ENCODE measurements at regions not wholly inside any gene's neighbourhood (a gene's known extent, or its start where the extent isn't known, plus 50 kb on each side); places are given as distances from the start of the nearest gene placed in this dataset.
A peak's percentile ranks its signal among the peaks of the same experiment; 100 is the strongest.
"Not testable (repeated sequence)": the region's sequence is repeated elsewhere in the genome, so short reads cannot be mapped to it uniquely, and the experiment has no call there.

- peak; percentile 6 for DNase-seq
Measured at GRCh38 chrX:3815896-3816664, 102.6 kb upstream of the PRKX start.

- peak; percentile 1 for DNase-seq
Measured at GRCh38 chrX:3811331-3812311, 98.2 kb upstream of the PRKX start.

- no peak for DNase-seq
Measured at GRCh38 chrX:3807906-3808305, 94.5 kb upstream of the PRKX start.

GRCh38 chrX:3806630-3807029, 93.2 kb upstream of the PRKX start:
- no peak for DNase-seq

GRCh38 chrX:3803713-3804112, 90.3 kb upstream of the PRKX start:
- no peak for DNase-seq

- no peak for DNase-seq
Measured at GRCh38 chrX:3803305-3803704, 89.9 kb upstream of the PRKX start.

GRCh38 chrX:3795411-3795810, 82.0 kb upstream of the PRKX start:
- not testable (repeated sequence) for DNase-seq

- DNase-seq = no peak
Measured at GRCh38 chrX:3791449-3791848, 78.0 kb upstream of the PRKX start.

- DNase-seq = no peak
Measured at GRCh38 chrX:3788494-3789233, 75.2 kb upstream of the PRKX start.

GRCh38 chrX:3787856-3788255, 74.4 kb upstream of the PRKX start:
- no peak for DNase-seq

GRCh38 chrX:3785822-3786221, 72.4 kb upstream of the PRKX start:
- DNase-seq = not testable (repeated sequence)

GRCh38 chrX:3780564-3780963, 67.1 kb upstream of the PRKX start:
- DNase-seq = no peak

- no peak for DNase-seq
Measured at GRCh38 chrX:3779546-3779945, 66.1 kb upstream of the PRKX start.

GRCh38 chrX:3777416-3777815, 64.0 kb upstream of the PRKX start:
- no peak for DNase-seq

- no peak for DNase-seq
Measured at GRCh38 chrX:3771766-3772165, 58.3 kb upstream of the PRKX start.

GRCh38 chrX:3768881-3769280, 55.4 kb upstream of the PRKX start:
- no peak for DNase-seq
